ENCODE measurements at regions not wholly inside any gene's neighbourhood (a gene's known extent, or its start where the extent isn't known, plus 50 kb on each side); places are given as distances from the start of the nearest gene placed in this dataset.

DNA sequence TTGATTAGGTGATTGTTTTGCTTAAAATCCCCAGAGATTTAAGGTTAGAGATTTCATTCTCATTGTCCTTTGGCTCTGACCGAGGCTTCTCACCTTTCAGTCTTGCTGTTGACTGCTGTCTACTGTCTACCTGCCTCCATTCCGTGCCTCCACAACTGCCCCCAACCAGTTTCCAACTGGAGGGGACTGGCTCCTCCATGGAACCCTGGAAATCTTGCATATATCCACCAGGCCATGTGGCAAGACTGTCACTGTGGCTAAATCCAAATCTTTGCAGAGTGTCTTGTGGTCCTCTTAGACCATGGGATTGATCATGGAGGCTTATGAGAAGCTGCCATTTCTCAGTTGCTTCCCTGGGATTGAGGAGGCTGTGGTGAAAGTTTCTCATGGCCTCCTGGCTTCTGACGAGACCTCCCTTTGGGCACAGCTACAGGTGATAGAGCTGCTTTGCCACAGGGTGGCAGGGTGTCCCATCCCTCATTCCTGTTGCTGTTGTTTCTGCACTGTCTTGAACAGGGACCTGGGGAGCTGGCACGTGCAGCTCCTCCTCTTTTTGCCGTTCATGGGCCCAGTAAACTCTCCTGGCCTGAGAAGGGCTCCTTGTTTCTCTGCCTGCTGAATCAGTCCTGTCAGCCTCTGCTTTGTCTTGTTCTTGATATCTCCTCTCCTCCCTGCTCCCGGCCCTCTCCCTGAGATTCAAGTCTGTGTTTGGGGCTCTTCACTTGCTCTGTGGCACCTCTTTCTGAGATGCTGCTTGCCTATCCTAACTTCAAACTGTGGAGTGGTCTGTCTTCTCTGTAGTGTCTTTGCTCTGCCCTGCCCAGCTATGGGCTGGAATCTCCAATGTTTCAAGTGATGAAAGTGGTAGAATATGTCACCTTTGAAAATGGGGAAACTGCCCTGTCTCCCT lies 63.6 kb upstream of the IGFBP3 start:
- TF ChIP-seq TARDBP (IDR thresholded peaks at IDR 0.05) (no peak), FOXM1 (IDR thresholded peaks at IDR 0.05; ENCODE audit: borderline replicate concordance) (no peak), ELF4 (IDR thresholded peaks at IDR 0.05) (no peak), CTBP1 (IDR thresholded peaks at IDR 0.05; ENCODE audit: borderline replicate concordance) (no peak), LEF1 (IDR thresholded peaks at IDR 0.05; ENCODE audit: borderline replicate concordance) (no peak), HDGF (IDR thresholded peaks at IDR 0.05; ENCODE audit: borderline replicate concordance) (no peak), SUZ12 (IDR thresholded peaks at IDR 0.05) (no peak), ARNT (IDR thresholded peaks at IDR 0.05) (no peak)
- TF ChIP-seq, protein P1, sequence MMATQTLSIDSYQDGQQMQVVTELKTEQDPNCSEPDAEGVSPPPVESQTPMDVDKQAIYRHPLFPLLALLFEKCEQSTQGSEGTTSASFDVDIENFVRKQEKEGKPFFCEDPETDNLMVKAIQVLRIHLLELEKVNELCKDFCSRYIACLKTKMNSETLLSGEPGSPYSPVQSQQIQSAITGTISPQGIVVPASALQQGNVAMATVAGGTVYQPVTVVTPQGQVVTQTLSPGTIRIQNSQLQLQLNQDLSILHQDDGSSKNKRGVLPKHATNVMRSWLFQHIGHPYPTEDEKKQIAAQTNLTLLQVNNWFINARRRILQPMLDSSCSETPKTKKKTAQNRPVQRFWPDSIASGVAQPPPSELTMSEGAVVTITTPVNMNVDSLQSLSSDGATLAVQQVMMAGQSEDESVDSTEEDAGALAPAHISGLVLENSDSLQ (IDR thresholded peaks at IDR 0.05): no peak
- CTCF ChIA-PET: interaction anchor here (0.6 to 0.7 kb wide), 3 partner anchors 11 to 361 kb away, joined by 3 to 4 read pairs (median 4); no protein-coding TSS in a partner anchor
- no peak for DNase-seq (ENCODE audit: extremely low spot score)
- POLR2A ChIA-PET: no interaction called here

DNA sequence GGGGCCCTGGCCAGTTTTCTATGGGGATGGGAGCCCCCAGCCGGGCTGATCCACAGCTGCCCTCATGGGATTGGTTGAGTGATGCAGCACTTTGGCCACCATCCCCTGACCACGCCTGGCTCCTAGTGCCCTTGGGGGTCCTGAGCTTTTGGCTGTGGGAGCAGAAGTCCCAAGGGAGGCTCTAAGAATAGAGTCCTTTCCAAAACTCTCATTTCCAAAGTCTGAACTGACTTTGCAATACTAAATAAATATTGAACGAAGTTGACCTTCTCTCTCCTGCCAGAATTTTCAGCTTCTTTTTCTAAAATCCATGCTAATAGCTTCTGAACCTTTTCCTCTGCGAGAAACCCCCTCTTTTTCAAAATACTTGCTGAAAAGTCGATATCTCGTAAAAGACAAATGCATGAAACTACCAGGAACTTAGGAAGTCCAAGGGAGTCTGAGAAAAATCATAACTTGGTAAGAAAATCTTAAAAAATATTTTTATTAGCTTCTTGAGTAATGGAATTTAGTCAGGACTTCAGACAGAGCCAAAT lies 62.7 kb upstream of the IGFBP3 start:
- TF ChIP-seq, protein P1 (IDR thresholded peaks at IDR 0.05): no peak
- no peak for TF ChIP-seq HDGF (IDR thresholded peaks at IDR 0.05; ENCODE audit: borderline replicate concordance)
- TF ChIP-seq FOXM1 (IDR thresholded peaks at IDR 0.05; ENCODE audit: borderline replicate concordance): no peak
- no peak for TF ChIP-seq BHLHE40 (IDR thresholded peaks at IDR 0.05; ENCODE audit: borderline replicate concordance)
- TF ChIP-seq CTBP1 (IDR thresholded peaks at IDR 0.05; ENCODE audit: borderline replicate concordance): no peak
- no peak for TF ChIP-seq NFRKB (IDR thresholded peaks at IDR 0.05)
- no peak for TF ChIP-seq TARDBP (IDR thresholded peaks at IDR 0.05)
- TF ChIP-seq LEF1 (IDR thresholded peaks at IDR 0.05; ENCODE audit: borderline replicate concordance): no peak
- CTCF ChIA-PET: interaction anchor here (0.7 kb wide), 1 partner anchor 12 kb away, joined by 4 read pairs; no protein-coding TSS in a partner anchor
- DNase-seq (ENCODE audit: extremely low spot score): no peak
- POLR2A ChIA-PET: no interaction called here

DNA sequence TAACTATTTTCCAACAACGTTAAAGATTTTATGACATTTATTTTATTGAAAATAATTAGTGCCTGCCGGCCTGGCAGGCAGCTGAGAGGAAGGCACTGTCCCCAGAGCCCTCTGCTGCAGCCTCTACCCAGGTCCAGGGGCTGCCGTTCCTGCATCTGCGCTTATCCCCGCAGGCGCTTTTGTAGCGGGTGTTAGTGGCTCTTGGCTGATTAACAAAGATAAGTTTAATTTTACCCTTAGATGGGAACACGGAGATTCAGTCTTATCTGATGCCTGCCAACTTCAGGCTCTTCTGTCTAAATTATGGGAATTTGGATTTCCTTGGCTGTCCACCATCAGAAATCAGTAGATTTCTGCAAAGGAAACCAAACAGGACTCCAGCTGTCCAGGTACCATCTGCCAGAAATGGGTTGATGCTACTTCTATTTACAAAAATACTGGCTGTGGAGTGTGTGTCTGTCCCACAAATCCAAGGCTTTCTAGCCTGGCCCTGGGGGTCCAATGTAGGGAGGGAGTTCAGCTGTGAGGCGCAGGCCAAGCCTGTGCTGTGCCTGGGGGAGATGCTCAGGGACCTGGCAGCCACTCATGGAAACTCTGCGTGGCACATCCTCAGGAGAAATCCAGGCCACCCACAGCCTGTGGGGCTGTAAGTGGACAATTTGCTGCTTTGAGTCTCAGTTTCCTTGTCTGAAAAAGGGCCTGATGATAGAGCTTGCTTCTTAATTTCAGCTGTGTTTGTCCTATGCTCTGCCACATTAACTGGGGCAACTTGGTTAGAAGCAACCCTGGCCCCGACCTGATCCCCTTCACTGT lies 62.0 kb upstream of the IGFBP3 start:
- TF ChIP-seq SP1 (IDR thresholded peaks at IDR 0.05): no peak
- TF ChIP-seq ARNT (IDR thresholded peaks at IDR 0.05): no peak
- TF ChIP-seq, protein P1 (IDR thresholded peaks at IDR 0.05): no peak
- no peak for TF ChIP-seq SUZ12 (IDR thresholded peaks at IDR 0.05)
- no peak for TF ChIP-seq FOXK2 (IDR thresholded peaks at IDR 0.05)
- TF ChIP-seq LEF1 (IDR thresholded peaks at IDR 0.05; ENCODE audit: borderline replicate concordance): no peak
- TF ChIP-seq FOXA1 (IDR thresholded peaks at IDR 0.05): no peak
- TF ChIP-seq CTBP1 (IDR thresholded peaks at IDR 0.05; ENCODE audit: borderline replicate concordance): no peak
- TF ChIP-seq HDGF (IDR thresholded peaks at IDR 0.05; ENCODE audit: borderline replicate concordance): no peak
- CTCF ChIA-PET: no interaction called here
- POLR2A ChIA-PET: no interaction called here
- no peak for DNase-seq (ENCODE audit: extremely low spot score)

DNA sequence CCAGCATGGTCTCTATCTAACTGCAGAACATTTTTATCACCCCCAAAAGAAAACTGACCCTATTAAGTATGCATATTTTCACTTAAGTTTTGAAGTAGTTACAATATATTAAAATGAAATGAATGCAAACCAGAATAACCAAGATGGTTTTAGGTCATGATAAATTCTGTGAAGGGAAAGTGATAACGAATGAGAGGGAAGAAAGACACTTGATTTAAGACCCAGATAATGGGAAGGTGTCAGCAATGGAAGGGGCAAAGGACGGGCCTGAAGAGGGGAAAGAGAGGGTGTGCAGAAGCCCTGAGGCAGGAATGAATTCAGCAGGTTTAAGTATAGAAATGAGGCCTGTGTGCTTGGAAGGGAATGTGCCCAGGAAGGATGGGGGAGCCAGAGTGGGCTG lies 61.1 kb upstream of the IGFBP3 start:
- DNase-seq (ENCODE audit: extremely low spot score): no peak
- TF ChIP-seq L3MBTL2 (conservative IDR thresholded peaks at IDR 0.05): no peak
- TF ChIP-seq ZNF384 (IDR thresholded peaks at IDR 0.05): no peak
- no peak for TF ChIP-seq BHLHE40 (IDR thresholded peaks at IDR 0.05; ENCODE audit: borderline replicate concordance)
- no peak for TF ChIP-seq FOXM1 (IDR thresholded peaks at IDR 0.05; ENCODE audit: borderline replicate concordance)
- no peak for TF ChIP-seq HDGF (IDR thresholded peaks at IDR 0.05; ENCODE audit: borderline replicate concordance)
- TF ChIP-seq TARDBP (IDR thresholded peaks at IDR 0.05): no peak
- no peak for TF ChIP-seq ELF4 (IDR thresholded peaks at IDR 0.05)
- no peak for TF ChIP-seq FOXA1 (IDR thresholded peaks at IDR 0.05)
- TF ChIP-seq, protein P1 (IDR thresholded peaks at IDR 0.05): no peak
- no peak for TF ChIP-seq FOXK2 (IDR thresholded peaks at IDR 0.05)
- TF ChIP-seq ARNT (IDR thresholded peaks at IDR 0.05): no peak
- TF ChIP-seq SUZ12 (IDR thresholded peaks at IDR 0.05): no peak
- no peak for TF ChIP-seq LEF1 (IDR thresholded peaks at IDR 0.05; ENCODE audit: borderline replicate concordance)
- no peak for TF ChIP-seq SP1 (IDR thresholded peaks at IDR 0.05)
- TF ChIP-seq CTBP1 (IDR thresholded peaks at IDR 0.05; ENCODE audit: borderline replicate concordance): no peak
- TF ChIP-seq NFRKB (IDR thresholded peaks at IDR 0.05): no peak
- ChIA-PET POLR2A (no interaction called here), CTCF (no interaction called here)

DNA sequence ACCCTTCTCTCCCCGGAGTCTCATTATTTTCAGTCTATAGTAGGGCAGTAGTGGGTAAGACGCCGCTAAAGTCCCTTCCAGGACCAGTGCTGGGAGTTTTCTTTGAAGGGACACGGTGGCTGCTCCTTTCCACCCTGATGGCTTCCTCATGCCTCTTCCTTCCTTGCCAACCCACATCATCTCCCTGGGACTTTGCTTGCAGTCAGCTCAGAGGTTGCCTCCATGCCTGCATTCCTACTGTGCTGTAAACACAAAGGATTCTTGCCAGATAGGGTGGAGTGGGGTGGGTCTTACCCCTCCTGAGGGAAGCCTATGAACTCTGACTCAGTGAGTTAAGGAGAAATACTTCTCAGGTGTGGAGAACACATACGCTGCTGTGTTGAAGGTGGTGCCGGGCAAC lies 59.9 kb upstream of the IGFBP3 start:
- ChIA-PET CTCF (no interaction called here), POLR2A (no interaction called here)
- no peak for DNase-seq (ENCODE audit: extremely low spot score)
- TF ChIP-seq HDGF (IDR thresholded peaks at IDR 0.05; ENCODE audit: borderline replicate concordance): no peak
- no peak for TF ChIP-seq FOXK2 (IDR thresholded peaks at IDR 0.05)
- no peak for TF ChIP-seq FOXM1 (IDR thresholded peaks at IDR 0.05; ENCODE audit: borderline replicate concordance)
- TF ChIP-seq CTBP1 (IDR thresholded peaks at IDR 0.05; ENCODE audit: borderline replicate concordance): no peak
- no peak for TF ChIP-seq LEF1 (IDR thresholded peaks at IDR 0.05; ENCODE audit: borderline replicate concordance)
- TF ChIP-seq FOXA1 (IDR thresholded peaks at IDR 0.05): no peak
- TF ChIP-seq, protein P1 (IDR thresholded peaks at IDR 0.05): no peak
- no peak for TF ChIP-seq SUZ12 (IDR thresholded peaks at IDR 0.05)
- no peak for TF ChIP-seq SP1 (IDR thresholded peaks at IDR 0.05)
- no peak for TF ChIP-seq ARNT (IDR thresholded peaks at IDR 0.05)
- TF ChIP-seq TARDBP (IDR thresholded peaks at IDR 0.05): no peak
- TF ChIP-seq L3MBTL2 (conservative IDR thresholded peaks at IDR 0.05): no peak
- no peak for TF ChIP-seq NFRKB (IDR thresholded peaks at IDR 0.05)
- TF ChIP-seq ZNF384 (IDR thresholded peaks at IDR 0.05): no peak
- no peak for TF ChIP-seq BHLHE40 (IDR thresholded peaks at IDR 0.05; ENCODE audit: borderline replicate concordance)
- no peak for TF ChIP-seq ELF4 (IDR thresholded peaks at IDR 0.05)

Measured in HEK293T (cell line).